ENCODE measurements at regions not wholly inside any gene's neighbourhood (a gene's known extent, or its start where the extent isn't known, plus 50 kb on each side); places are given as distances from the start of the nearest gene placed in this dataset.

DNA sequence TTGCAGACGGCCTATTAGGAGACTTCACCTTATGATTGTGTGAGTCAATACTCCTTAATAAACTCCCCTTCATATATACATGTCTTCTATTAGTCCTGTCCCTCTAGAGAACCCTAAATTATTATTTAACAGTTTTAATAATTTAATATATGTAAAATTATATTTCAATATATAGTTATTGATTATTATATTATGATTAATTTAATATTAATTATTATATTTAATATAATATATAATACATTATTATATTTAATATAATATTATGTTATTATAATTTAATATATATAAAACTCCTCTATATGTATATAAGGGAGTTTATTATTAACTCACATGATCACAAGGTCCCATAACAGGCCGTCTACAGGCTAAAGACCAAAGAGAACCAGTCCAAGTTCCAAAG lies 533.2 kb downstream of the ARAP2 start:
- Mint-ChIP-seq H3K27ac (no peak overlapping the region), H3K27me3 (ENCODE audit: low read depth in 2 of 2) (no peaks in the 10 kb centered on the region), H3K4me1 (no peaks in the 10 kb centered on the region), H3K4me3 (no peak overlapping the region), H3K36me3 (peaks cover 31% of the 10 kb centered on the region), H3K9me3 (peaks cover 22 to 23% of the 10 kb centered on the region in 2 donors)
- 81% methylated on average over 2 of the region's 2 CpGs for WGBS (ENCODE audit: insufficient coverage)
- no peak for DNase-seq
- Histone ChIP-seq H3K9me3 (ENCODE audit: control insufficient read depth, insufficient read depth, low read length) (peaks cover 23% of the 10 kb centered on the region), H3K27ac (ENCODE audit: low read length) (no peak overlapping the region), H3K4me1 (ENCODE audit: control insufficient read depth, insufficient read depth, low read length) (no peaks in the 10 kb centered on the region), H3K36me3 (ENCODE audit: control insufficient read depth, insufficient read depth, low read length) (no peaks in the 10 kb centered on the region), H3K27me3 (ENCODE audit: control insufficient read depth, insufficient read depth, low read length) (no peaks in the 10 kb centered on the region), H3K4me3 (ENCODE audit: low read length) (no peak overlapping the region)
- intact Hi-C loops (cut with micrococcal nuclease), result no loop called here
- no peak for ATAC-seq
- TF ChIP-seq, protein P1, sequence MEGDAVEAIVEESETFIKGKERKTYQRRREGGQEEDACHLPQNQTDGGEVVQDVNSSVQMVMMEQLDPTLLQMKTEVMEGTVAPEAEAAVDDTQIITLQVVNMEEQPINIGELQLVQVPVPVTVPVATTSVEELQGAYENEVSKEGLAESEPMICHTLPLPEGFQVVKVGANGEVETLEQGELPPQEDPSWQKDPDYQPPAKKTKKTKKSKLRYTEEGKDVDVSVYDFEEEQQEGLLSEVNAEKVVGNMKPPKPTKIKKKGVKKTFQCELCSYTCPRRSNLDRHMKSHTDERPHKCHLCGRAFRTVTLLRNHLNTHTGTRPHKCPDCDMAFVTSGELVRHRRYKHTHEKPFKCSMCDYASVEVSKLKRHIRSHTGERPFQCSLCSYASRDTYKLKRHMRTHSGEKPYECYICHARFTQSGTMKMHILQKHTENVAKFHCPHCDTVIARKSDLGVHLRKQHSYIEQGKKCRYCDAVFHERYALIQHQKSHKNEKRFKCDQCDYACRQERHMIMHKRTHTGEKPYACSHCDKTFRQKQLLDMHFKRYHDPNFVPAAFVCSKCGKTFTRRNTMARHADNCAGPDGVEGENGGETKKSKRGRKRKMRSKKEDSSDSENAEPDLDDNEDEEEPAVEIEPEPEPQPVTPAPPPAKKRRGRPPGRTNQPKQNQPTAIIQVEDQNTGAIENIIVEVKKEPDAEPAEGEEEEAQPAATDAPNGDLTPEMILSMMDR (IDR thresholded peaks at IDR 0.05), result no peak

DNA sequence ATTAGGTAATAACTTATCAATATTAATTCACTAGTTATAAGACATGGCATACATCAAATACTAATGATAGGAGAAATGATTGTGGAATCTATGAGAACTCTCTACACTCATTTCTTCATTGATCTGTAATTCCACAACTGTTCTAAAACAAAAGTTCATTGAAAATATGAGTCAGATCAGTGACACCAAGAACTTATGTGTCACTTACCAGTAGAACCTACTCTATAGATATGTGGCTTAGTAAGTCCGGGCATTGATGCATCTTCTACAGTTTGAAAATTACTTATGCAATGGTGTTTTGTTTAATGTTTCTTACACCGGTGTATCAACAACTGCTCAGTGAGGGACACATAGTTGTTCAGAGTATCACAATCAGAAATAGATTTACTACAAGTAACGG lies 520.3 kb downstream of the ARAP2 start:
- Histone ChIP-seq H3K4me1 (ENCODE audit: control insufficient read depth, insufficient read depth, low read length) (no peaks in the 10 kb centered on the region), H3K27me3 (ENCODE audit: control insufficient read depth, insufficient read depth, low read length) (no peaks in the 10 kb centered on the region), H3K36me3 (ENCODE audit: control insufficient read depth, insufficient read depth, low read length) (no peaks in the 10 kb centered on the region), H3K9me3 (ENCODE audit: control insufficient read depth, insufficient read depth, low read length) (no peaks in the 10 kb centered on the region), H3K4me3 (ENCODE audit: low read length) (no peak overlapping the region), H3K27ac (ENCODE audit: low read length) (no peak overlapping the region)
- intact Hi-C loops (cut with micrococcal nuclease), result no loop called here
- TF ChIP-seq, protein P1 (IDR thresholded peaks at IDR 0.05), result no peak
- Mint-ChIP-seq H3K4me3 (no peak overlapping the region), H3K27ac (no peak overlapping the region), H3K27me3 (ENCODE audit: low read depth in 2 of 2) (no peaks in the 10 kb centered on the region), H3K9me3 (peaks cover 0 to 2% of the 10 kb centered on the region in 2 donors), H3K36me3 (no peaks in the 10 kb centered on the region), H3K4me1 (no peaks in the 10 kb centered on the region)
- DNase-seq (no peak), ATAC-seq (no peak)
- WGBS (ENCODE audit: insufficient coverage), result 91% methylated on average over 3 of the region's 3 CpGs

- H3K27ac ChIP-seq (ENCODE audit: low read length), result no peak overlapping the region
- no peak for ATAC-seq
- Mint-ChIP-seq H3K4me1 (no peaks in the 10 kb centered on the region), H3K27me3 (ENCODE audit: low read depth in 2 of 2) (no peaks in the 10 kb centered on the region), H3K9me3 (peaks cover 0 to 2% of the 10 kb centered on the region in 2 donors), H3K36me3 (no peaks in the 10 kb centered on the region), H3K4me3 (no peak overlapping the region), H3K27ac (no peak overlapping the region)
- H3K27me3 ChIP-seq (ENCODE audit: control insufficient read depth, insufficient read depth, low read length), result no peaks in the 10 kb centered on the region
- DNase-seq, result peak in 1 of 2 donors; percentile 4
- H3K9me3 ChIP-seq (ENCODE audit: control insufficient read depth, insufficient read depth, low read length), result no peaks in the 10 kb centered on the region
- WGBS (ENCODE audit: insufficient coverage), result 100% methylated on average over 1 of the region's 1 CpG
- no peaks in the 10 kb centered on the region for H3K4me1 ChIP-seq (ENCODE audit: control insufficient read depth, insufficient read depth, low read length)
- TF ChIP-seq, protein P1 (IDR thresholded peaks at IDR 0.05), result no peak
- H3K4me3 ChIP-seq (ENCODE audit: low read length), result no peak overlapping the region
- H3K36me3 ChIP-seq (ENCODE audit: control insufficient read depth, insufficient read depth, low read length), result no peaks in the 10 kb centered on the region
- intact Hi-C loops (cut with micrococcal nuclease), result no loop called here
Observed at GRCh38 chr4:35725131-35725530, 519.2 kb downstream of the ARAP2 start.

GRCh38 chr4:35730414-35730813 lies 513.9 kb downstream of the ARAP2 start:
- Histone ChIP-seq H3K36me3 (ENCODE audit: control insufficient read depth, insufficient read depth, low read length) (no peaks in the 10 kb centered on the region), H3K4me1 (ENCODE audit: control insufficient read depth, insufficient read depth, low read length) (no peaks in the 10 kb centered on the region), H3K9me3 (ENCODE audit: control insufficient read depth, insufficient read depth, low read length) (no peaks in the 10 kb centered on the region), H3K27ac (ENCODE audit: low read length) (no peak overlapping the region), H3K4me3 (ENCODE audit: low read length) (no peak overlapping the region), H3K27me3 (ENCODE audit: control insufficient read depth, insufficient read depth, low read length) (no peaks in the 10 kb centered on the region)
- intact Hi-C loops (cut with micrococcal nuclease), result no loop called here
- no peaks in the 10 kb centered on the region for H3K27me3 Mint-ChIP-seq (ENCODE audit: low read depth in 2 of 2)
- no peak overlapping the region for H3K27ac Mint-ChIP-seq
- no peak overlapping the region for H3K4me3 Mint-ChIP-seq
- 85% methylated on average over 2 of the region's 2 CpGs for WGBS (ENCODE audit: insufficient coverage)
- no peaks in the 10 kb centered on the region for H3K36me3 Mint-ChIP-seq
- peaks cover 4 to 6% of the 10 kb centered on the region in 2 donors for H3K9me3 Mint-ChIP-seq
- TF ChIP-seq, protein P1 (IDR thresholded peaks at IDR 0.05), result no peak
- H3K4me1 Mint-ChIP-seq, result no peaks in the 10 kb centered on the region
- no peak for ATAC-seq
- no peak for DNase-seq

Data from natural killer cell (primary cell).